Mesothelial cell of epicardium (in vitro differentiated cells): ENCODE measurements at regions not wholly inside any gene's neighbourhood (a gene's known extent, or its start where the extent isn't known, plus 50 kb on each side); places are given as distances from the start of the nearest gene placed in this dataset.
A peak's percentile ranks its signal among the peaks of the same experiment; 100 is the strongest.

Experiments
- DNase-seq, 2 experiments: peaks; one replicate each; pipeline ENCODE4 v3.0.0; 2021; ENCODE audit warnings: low spot score in 2 of 2; ENCODE audit not compliant: unreplicated experiment in 2 of 2
- H3K27ac Mint-ChIP-seq: 2 replicates; pipeline ENCODE4 v1.8.0; 2021; ENCODE audit warnings: mixed read lengths
- H3K27me3 Mint-ChIP-seq: 2 replicates; pipeline ENCODE4 v1.8.0; 2021; ENCODE audit warnings: low read depth, mixed read lengths
- H3K36me3 Mint-ChIP-seq: 2 replicates; pipeline ENCODE4 v1.8.0; 2021; ENCODE audit warnings: mixed read lengths
- H3K4me1 Mint-ChIP-seq: 2 replicates; pipeline ENCODE4 v1.8.0; 2021; ENCODE audit warnings: mixed read lengths
- H3K4me3 Mint-ChIP-seq: 2 replicates; pipeline ENCODE4 v1.8.0; 2021; ENCODE audit warnings: mild to moderate bottlenecking, moderate library complexity, mixed read lengths
- H3K9me3 Mint-ChIP-seq: 2 replicates; pipeline ENCODE4 v1.8.0; 2021; ENCODE audit warnings: mixed read lengths
- CTCF ChIP-seq: fragments of 200-600 bp; sonication (generic); IDR thresholded peaks from one replicate; pipeline ENCODE4 v1.5.0; 2021; ENCODE audit warnings: antibody characterized with exemption; ENCODE audit not compliant: unreplicated experiment

- H3K27me3 Mint-ChIP-seq = no peaks in the 10 kb centered on the region
- H3K4me1 Mint-ChIP-seq = peaks cover 29% of the 10 kb centered on the region
- H3K36me3 Mint-ChIP-seq = peaks cover 7% of the 10 kb centered on the region
- DNase-seq = no peak
- H3K9me3 Mint-ChIP-seq = peaks cover 22% of the 10 kb centered on the region
- H3K27ac Mint-ChIP-seq = no peak overlapping the region
- no peak overlapping the region for H3K4me3 Mint-ChIP-seq
- no peak for TF ChIP-seq CTCF
These were observed 344.7 kb downstream of the ARL4A start for GRCh38 chr7:13032084-13032483.

- peaks cover 7% of the 10 kb centered on the region for H3K36me3 Mint-ChIP-seq
- no peak for DNase-seq
These were observed 345.1 kb downstream of the ARL4A start for GRCh38 chr7:13032576-13032975.

GRCh38 chr7:13034693-13035092, 347.3 kb downstream of the ARL4A start:
- peaks cover 24% of the 10 kb centered on the region for H3K9me3 Mint-ChIP-seq
- H3K36me3 Mint-ChIP-seq = peaks cover 7% of the 10 kb centered on the region
- TF ChIP-seq CTCF = no peak
- H3K4me1 Mint-ChIP-seq = peaks cover 19% of the 10 kb centered on the region
- H3K27ac Mint-ChIP-seq = no peak overlapping the region
- no peaks in the 10 kb centered on the region for H3K27me3 Mint-ChIP-seq
- no peak for DNase-seq
- no peak overlapping the region for H3K4me3 Mint-ChIP-seq

More at GRCh38 chr7:13032576-13032975, 345.1 kb downstream of the ARL4A start:
- Mint-ChIP-seq H3K27ac (peak overlapping the region; percentile 13), H3K9me3 (peaks cover 24% of the 10 kb centered on the region), H3K4me3 (no peak overlapping the region), H3K27me3 (no peaks in the 10 kb centered on the region), H3K4me1 (peaks cover 29% of the 10 kb centered on the region)
- TF ChIP-seq CTCF = no peak

GRCh38 chr7:13035233-13035632, 347.8 kb downstream of the ARL4A start:
- Mint-ChIP-seq H3K4me1 (peaks cover 23% of the 10 kb centered on the region), H3K4me3 (no peak overlapping the region), H3K9me3 (peaks cover 24% of the 10 kb centered on the region), H3K27me3 (no peaks in the 10 kb centered on the region), H3K36me3 (peaks cover 7% of the 10 kb centered on the region), H3K27ac (no peak overlapping the region)
- no peak for DNase-seq
- TF ChIP-seq CTCF = no peak

- DNase-seq = no peak
- Mint-ChIP-seq H3K27ac (no peak overlapping the region), H3K9me3 (peaks cover 24% of the 10 kb centered on the region), H3K4me3 (no peak overlapping the region), H3K27me3 (no peaks in the 10 kb centered on the region), H3K4me1 (peaks cover 23% of the 10 kb centered on the region), H3K36me3 (peaks cover 7% of the 10 kb centered on the region)
- TF ChIP-seq CTCF = no peak
These were observed 348.9 kb downstream of the ARL4A start for GRCh38 chr7:13036256-13036780.

GRCh38 chr7:13037216-13037615, 349.8 kb downstream of the ARL4A start:
- DNase-seq = no peak
- no peak for TF ChIP-seq CTCF
- Mint-ChIP-seq H3K27ac (no peak overlapping the region), H3K9me3 (peaks cover 24% of the 10 kb centered on the region), H3K36me3 (peaks cover 7% of the 10 kb centered on the region), H3K27me3 (no peaks in the 10 kb centered on the region), H3K4me3 (no peak overlapping the region), H3K4me1 (peaks cover 17% of the 10 kb centered on the region)
